GM18861 (cell line): ENCODE measurements at regions not wholly inside any gene's neighbourhood (a gene's known extent, or its start where the extent isn't known, plus 50 kb on each side); places are given as distances from the start of the nearest gene placed in this dataset.

ENCODE experiments used
- ATAC-seq: cut with Tn5 transposase; IDR thresholded peaks from one replicate; pipeline ENCODE4 v1.9.1; 2021; ENCODE audit not compliant: unreplicated experiment

DNA sequence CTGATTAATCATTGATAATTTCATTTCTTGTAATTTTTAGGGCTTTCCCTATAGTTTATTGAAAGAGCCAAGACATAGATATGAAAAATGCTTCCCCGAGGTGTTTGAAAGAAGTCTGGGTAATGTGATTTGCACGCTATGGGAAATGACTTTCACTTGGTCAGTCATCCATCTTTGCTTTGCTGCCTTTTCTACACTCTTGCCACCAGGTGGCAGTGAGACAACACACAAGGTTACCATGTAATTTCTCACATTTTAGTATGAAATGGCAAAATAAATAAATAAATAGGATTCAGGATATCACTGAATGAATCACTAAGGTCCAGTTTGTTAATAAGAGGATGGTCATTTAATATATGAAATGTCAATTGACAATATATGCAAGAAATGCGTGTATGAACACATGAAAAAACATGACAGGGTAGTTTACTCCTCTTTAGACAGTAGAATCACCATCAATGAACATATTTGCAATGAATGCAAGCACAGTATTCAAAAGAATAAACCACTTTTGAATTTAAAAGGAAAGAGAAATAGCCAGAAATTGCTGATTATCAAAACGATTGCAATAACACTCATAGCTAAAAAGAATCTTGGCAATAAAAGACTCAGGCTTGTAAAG, 52.2 kb upstream of the KCNH7 start:
- ATAC-seq, result peak; percentile 96

DNA sequence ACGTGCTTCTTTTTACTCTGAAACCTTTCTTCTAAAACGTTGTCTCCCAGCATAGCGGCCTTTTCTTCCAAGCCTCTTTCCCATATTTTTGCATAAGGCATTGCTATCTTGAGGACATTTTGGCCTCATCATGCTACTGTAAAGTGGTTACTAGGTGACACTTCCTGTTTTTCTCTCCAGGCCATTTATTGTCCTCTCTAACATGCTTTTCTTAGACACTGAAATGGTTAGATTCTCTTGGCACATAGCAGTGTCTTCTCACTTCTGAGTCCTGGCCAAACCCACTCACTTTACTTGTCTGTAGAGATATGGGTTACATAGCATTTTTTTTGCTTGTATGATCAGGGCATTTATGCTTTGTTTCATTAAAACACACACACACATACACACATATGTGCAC, 50.1 kb upstream of the KCNH7 start:
- ATAC-seq, result no peak
